ENCODE measurements at regions not wholly inside any gene's neighbourhood (a gene's known extent, or its start where the extent isn't known, plus 50 kb on each side); places are given as distances from the start of the nearest gene placed in this dataset.

DNA sequence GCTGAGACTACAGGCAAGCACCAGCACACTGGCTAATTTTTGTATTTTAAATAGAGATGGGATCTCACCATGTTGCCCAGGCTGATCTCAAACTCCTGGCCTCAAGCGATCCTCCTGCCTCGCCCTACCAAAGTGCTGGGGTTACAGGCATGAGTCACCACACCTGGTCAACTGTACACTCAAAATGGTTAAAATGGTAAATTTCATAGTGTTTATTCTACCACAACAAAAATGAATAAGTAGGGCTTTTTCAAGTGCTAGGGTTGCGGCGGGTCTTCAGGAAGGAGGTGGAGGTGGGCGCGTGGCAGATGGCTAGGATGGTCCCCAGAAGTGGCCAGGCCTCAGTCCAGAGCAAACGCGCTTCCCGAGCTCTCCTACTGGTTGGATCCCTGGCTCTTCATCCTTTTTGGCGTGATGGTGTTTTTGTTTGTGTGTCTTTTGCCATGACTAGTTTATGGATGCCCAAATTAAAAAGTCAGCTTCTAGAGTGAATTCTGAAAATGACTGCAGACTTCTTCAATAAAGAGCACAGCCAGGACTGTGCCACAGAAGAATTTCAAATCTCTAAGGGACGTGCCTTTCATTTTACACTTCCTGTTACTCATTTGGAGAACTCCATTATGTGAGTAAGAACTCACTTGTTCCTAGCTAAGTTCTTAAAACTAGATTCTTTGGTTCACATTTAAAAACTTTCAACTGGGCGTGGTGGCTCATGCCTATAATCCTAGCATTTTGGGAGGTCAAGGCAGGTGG, 73.9 kb downstream of the TMEM130 start:
- peaks cover 0 to 12% (median 3%) of the 10 kb centered on the region in 7 donors for H3K9me3 Mint-ChIP-seq
- no peak overlapping the region for H3K27ac ChIP-seq (ENCODE audit: insufficient read depth, low read length, poor library complexity, severe bottlenecking)
- no peak overlapping the region for H3K4me3 Mint-ChIP-seq
- no peaks in the 10 kb centered on the region for H3K27me3 ChIP-seq (ENCODE audit: control insufficient read depth, insufficient read depth, low read length)
- no peaks in the 10 kb centered on the region for H3K27me3 Mint-ChIP-seq
- no peak overlapping the region for H3K27ac Mint-ChIP-seq
- no peaks in the 10 kb centered on the region for H3K36me3 Mint-ChIP-seq
- H3K36me3 ChIP-seq (ENCODE audit: control insufficient read depth, insufficient read depth, low read length): no peaks in the 10 kb centered on the region
- H3K9me3 ChIP-seq (ENCODE audit: control insufficient read depth in 2 of 2, low read length in 2 of 2): peaks cover 0 to under 1% of the 10 kb centered on the region in 2 experiments
- H3K4me1 Mint-ChIP-seq: no peaks in the 10 kb centered on the region
- no peaks in the 10 kb centered on the region for H3K4me1 ChIP-seq (ENCODE audit: control insufficient read depth, insufficient read depth, low read length, poor library complexity, severe bottlenecking)
- no peak overlapping the region for H3K4me3 ChIP-seq (ENCODE audit: low read depth, low read length)
- no peak for ATAC-seq (ENCODE audit: low read depth in 2 of 2)
- peak in 1 of 3 donors; percentile 7 for DNase-seq
